HG03103 (cell line): ENCODE measurements at regions not wholly inside any gene's neighbourhood (a gene's known extent, or its start where the extent isn't known, plus 50 kb on each side); places are given as distances from the start of the nearest gene placed in this dataset.

Experiments used
- ATAC-seq: cut with Tn5 transposase; IDR thresholded peaks from one replicate; pipeline ENCODE4 v1.9.1; 2021; ENCODE audit warnings: low read depth; ENCODE audit not compliant: unreplicated experiment

- ATAC-seq, result no peak
Observed at GRCh38 chr12:127304751-127305725, 961.9 kb upstream of the TMEM132C start.

- ATAC-seq, result no peak
Observed at GRCh38 chr12:127306604-127307215, 960.3 kb upstream of the TMEM132C start.

GRCh38 chr12:127307528-127307927 lies 959.4 kb upstream of the TMEM132C start:
- ATAC-seq, result no peak

GRCh38 chr12:127308148-127308547 lies 958.8 kb upstream of the TMEM132C start:
- no peak for ATAC-seq

- ATAC-seq, result no peak
Observed at GRCh38 chr12:127310548-127310947, 956.4 kb upstream of the TMEM132C start.

GRCh38 chr12:127311720-127312364 lies 955.1 kb upstream of the TMEM132C start:
- no peak for ATAC-seq

- ATAC-seq, result no peak
Observed at GRCh38 chr12:127324681-127325080, 942.3 kb upstream of the TMEM132C start.

- ATAC-seq, result no peak
Observed at GRCh38 chr12:127327986-127328385, 939.0 kb upstream of the TMEM132C start.

- no peak for ATAC-seq
Observed at GRCh38 chr12:127328867-127329266, 938.1 kb upstream of the TMEM132C start.

GRCh38 chr12:127334365-127334764 lies 932.6 kb upstream of the TMEM132C start:
- ATAC-seq, result no peak

- no peak for ATAC-seq
Observed at GRCh38 chr12:127334912-127335644, 931.9 kb upstream of the TMEM132C start.

GRCh38 chr12:127336416-127336815 lies 930.6 kb upstream of the TMEM132C start:
- ATAC-seq, result no peak

GRCh38 chr12:127339065-127339464 lies 927.9 kb upstream of the TMEM132C start:
- ATAC-seq, result no peak

- ATAC-seq, result no peak
Observed at GRCh38 chr12:127340381-127340780, 926.6 kb upstream of the TMEM132C start.

GRCh38 chr12:127342861-127343260 lies 924.1 kb upstream of the TMEM132C start:
- no peak for ATAC-seq

- no peak for ATAC-seq
Observed at GRCh38 chr12:127343940-127344339, 923.0 kb upstream of the TMEM132C start.

GRCh38 chr12:127351481-127352010 lies 915.4 kb upstream of the TMEM132C start:
- no peak for ATAC-seq

GRCh38 chr12:127355061-127355841 lies 911.7 kb upstream of the TMEM132C start:
- no peak for ATAC-seq

- no peak for ATAC-seq
Observed at GRCh38 chr12:127358888-127359287, 908.1 kb upstream of the TMEM132C start.

GRCh38 chr12:127360580-127360979 lies 906.4 kb upstream of the TMEM132C start:
- no peak for ATAC-seq
